Neural progenitor cell (in vitro differentiated cells): ENCODE measurements at regions not wholly inside any gene's neighbourhood (a gene's known extent, or its start where the extent isn't known, plus 50 kb on each side); places are given as distances from the start of the nearest gene placed in this dataset.

Experiments used
- DNase-seq: peaks from one replicate; pipeline ENCODE4 v3.0.0-alpha.2; 2016; ENCODE audit warnings: low spot score
- H2AFZ ChIP-seq: fragments of 200-600 bp; sonication (generic); replicated peaks from 2 replicates; pipeline ENCODE4 v1.6.1; 2016; ENCODE audit warnings: antibody characterized with exemption
- H3F3A ChIP-seq: fragments of 200-600 bp; sonication (generic); 2 replicates; pipeline ENCODE4 v1.6.1; 2016; ENCODE audit warnings: antibody characterized with exemption, low read depth
- H3K27ac ChIP-seq: fragments of 200-600 bp; sonication (generic); 2 replicates; pipeline ENCODE4 v1.5.1; 2016; ENCODE audit warnings: mild to moderate bottlenecking
- H3K27me3 ChIP-seq: fragments of 200-600 bp; sonication (generic); 2 replicates; pipeline ENCODE4 v1.6.1; 2016; ENCODE audit warnings: mild to moderate bottlenecking, moderate library complexity
- H3K36me3 ChIP-seq: fragments of 200-600 bp; sonication (generic); 2 replicates; pipeline ENCODE4 v1.5.1; 2016
- H3K4me1 ChIP-seq: fragments of 200-600 bp; sonication (generic); 2 replicates; pipeline ENCODE4 v1.6.1; 2016; ENCODE audit warnings: mixed run types
- H3K4me2 ChIP-seq: fragments of 200-600 bp; sonication (generic); 2 replicates; pipeline ENCODE4 v1.6.1; 2016
- H3K4me3 ChIP-seq: fragments of 200-600 bp; sonication (generic); 2 replicates; pipeline ENCODE4 v1.5.1; 2016
- H3K79me2 ChIP-seq: fragments of 200-600 bp; sonication (generic); 2 replicates; pipeline ENCODE4 v1.6.1; 2016; ENCODE audit warnings: low read depth
- H3K9ac ChIP-seq: fragments of 200-600 bp; sonication (generic); 2 replicates; pipeline ENCODE4 v1.6.1; 2016
- H3K9me3 ChIP-seq: fragments of 200-600 bp; sonication (generic); 2 replicates; pipeline ENCODE4 v1.5.1; 2016; ENCODE audit warnings: low read depth
- H4K20me1 ChIP-seq: fragments of 200-600 bp; sonication (generic); 2 replicates; pipeline ENCODE4 v1.6.1; 2016; ENCODE audit warnings: low read depth
- H3K27ac Mint-ChIP-seq: 3 replicates; pipeline ENCODE4 v1.8.0; 2021; ENCODE audit warnings: mixed read lengths
- H3K27me3 Mint-ChIP-seq: 2 replicates; pipeline ENCODE4 v1.8.0; 2022; ENCODE audit warnings: low read depth, mild to moderate bottlenecking, inconsistent platforms, moderate library complexity, mixed read lengths; ENCODE audit not compliant: insufficient read depth
- H3K36me3 Mint-ChIP-seq: 3 replicates; pipeline ENCODE4 v1.8.0; 2021; ENCODE audit warnings: mixed read lengths
- H3K4me1 Mint-ChIP-seq: 3 replicates; pipeline ENCODE4 v1.8.0; 2021; ENCODE audit warnings: mixed read lengths
- H3K4me3 Mint-ChIP-seq: 3 replicates; pipeline ENCODE4 v1.8.0; 2021; ENCODE audit warnings: mild to moderate bottlenecking, moderate library complexity, mixed read lengths
- H3K9me3 Mint-ChIP-seq: 3 replicates; pipeline ENCODE4 v1.8.0; 2020; ENCODE audit warnings: mixed read lengths
- CTCF ChIP-seq: fragments of 200-600 bp; sonication (generic); IDR thresholded peaks from 2 replicates; pipeline ENCODE4 v1.5.1; 2017; ENCODE audit warnings: antibody characterized with exemption, mild to moderate bottlenecking
- EZH2 ChIP-seq: fragments of 200-600 bp; sonication (generic); IDR thresholded peaks from 2 replicates; pipeline ENCODE4 v1.6.1; 2017; ENCODE audit warnings: antibody characterized with exemption, mild to moderate bottlenecking, moderate library complexity
- EZH2phosphoT487 ChIP-seq: fragments of 200-600 bp; sonication (generic); IDR thresholded peaks from 2 replicates; pipeline ENCODE4 v1.6.1; 2017; ENCODE audit warnings: antibody characterized with exemption

- Mint-ChIP-seq H3K9me3 (no peaks in the 10 kb centered on the region), H3K27ac (peak overlapping the region; percentile 72)
- H2AFZ ChIP-seq = peak overlapping the region; percentile 5
These were observed 297.4 kb downstream of the CETN3 start for GRCh38 chr5:90112033-90112692.

GRCh38 chr5:90111364-90112032 is 298.1 kb downstream of the CETN3 start:
- Mint-ChIP-seq H3K4me3 (no peak overlapping the region), H3K9me3 (no peaks in the 10 kb centered on the region), H3K27me3 (no peaks in the 10 kb centered on the region), H3K36me3 (no peaks in the 10 kb centered on the region), H3K27ac (peak overlapping the region; percentile 21), H3K4me1 (peaks cover 13% of the 10 kb centered on the region)
- TF ChIP-seq CTCF (no peak), EZH2 (no peak), EZH2phosphoT487 (no peak)
- no peak for DNase-seq
- Histone ChIP-seq H3K4me3 (no peak overlapping the region), H3K36me3 (no peaks in the 10 kb centered on the region), H3K9me3 (no peaks in the 10 kb centered on the region), H3K79me2 (no peaks in the 10 kb centered on the region), H2AFZ (no peak overlapping the region), H3F3A (no peaks in the 10 kb centered on the region), H3K27me3 (no peaks in the 10 kb centered on the region), H3K4me1 (peaks cover 8% of the 10 kb centered on the region), H3K9ac (no peak overlapping the region), H3K27ac (no peak overlapping the region), H4K20me1 (no peaks in the 10 kb centered on the region), H3K4me2 (no peak overlapping the region)

More at GRCh38 chr5:90112033-90112692, 297.4 kb downstream of the CETN3 start:
- Histone ChIP-seq H3K27ac (no peak overlapping the region), H3F3A (no peaks in the 10 kb centered on the region), H3K4me2 (peak overlapping the region; percentile 2), H3K4me3 (no peak overlapping the region), H3K36me3 (no peaks in the 10 kb centered on the region), H3K4me1 (peaks cover 8% of the 10 kb centered on the region), H3K27me3 (no peaks in the 10 kb centered on the region), H3K9ac (no peak overlapping the region), H3K79me2 (no peaks in the 10 kb centered on the region), H3K9me3 (no peaks in the 10 kb centered on the region), H4K20me1 (no peaks in the 10 kb centered on the region)
- Mint-ChIP-seq H3K27me3 (no peaks in the 10 kb centered on the region), H3K36me3 (no peaks in the 10 kb centered on the region), H3K4me1 (peaks cover 13% of the 10 kb centered on the region), H3K4me3 (no peak overlapping the region)
- TF ChIP-seq EZH2 = no peak
- no peak for TF ChIP-seq CTCF
- TF ChIP-seq EZH2phosphoT487 = no peak
- DNase-seq = no peak

- Histone ChIP-seq H2AFZ (no peak overlapping the region), H3F3A (no peaks in the 10 kb centered on the region), H4K20me1 (no peaks in the 10 kb centered on the region), H3K27ac (no peak overlapping the region), H3K79me2 (no peaks in the 10 kb centered on the region), H3K9me3 (no peaks in the 10 kb centered on the region), H3K4me3 (no peak overlapping the region), H3K9ac (no peak overlapping the region), H3K27me3 (no peaks in the 10 kb centered on the region), H3K4me2 (no peak overlapping the region), H3K4me1 (peaks cover 8% of the 10 kb centered on the region), H3K36me3 (no peaks in the 10 kb centered on the region)
- TF ChIP-seq EZH2phosphoT487 (no peak), CTCF (no peak), EZH2 (no peak)
- Mint-ChIP-seq H3K36me3 (no peaks in the 10 kb centered on the region), H3K4me1 (peaks cover 13% of the 10 kb centered on the region), H3K27me3 (no peaks in the 10 kb centered on the region), H3K9me3 (peaks cover 14% of the 10 kb centered on the region), H3K27ac (no peak overlapping the region), H3K4me3 (no peak overlapping the region)
- DNase-seq = no peak
These were observed 300.3 kb downstream of the CETN3 start for GRCh38 chr5:90109285-90109684.
